Astrocyte (in vitro differentiated cells and primary cell): ENCODE measurements at regions not wholly inside any gene's neighbourhood (a gene's known extent, or its start where the extent isn't known, plus 50 kb on each side); places are given as distances from the start of the nearest gene placed in this dataset.

Source experiments
- DNase-seq: peaks from one replicate; pipeline ENCODE4 v3.0.0-alpha.2; 2010; ENCODE audit warnings: low read depth
- FAIRE-seq: peaks from 2 replicates; lab custom pipeline; 2011; peaks lifted over from hg19 to GRCh38; lab: Jason Lieb, UNC
- H2AFZ ChIP-seq: 2 replicates; pipeline ENCODE4 v1.6.0; 2012; ENCODE audit warnings: low read depth, low read length, inconsistent platforms
- H3K27ac ChIP-seq: 2 replicates; pipeline ENCODE4 v1.5.1; 2011; ENCODE audit warnings: low read depth, low read length, inconsistent platforms
- H3K27me3 ChIP-seq: 2 replicates; pipeline ENCODE4 v1.6.0; 2011; ENCODE audit warnings: low read length, inconsistent platforms; ENCODE audit not compliant: insufficient read depth
- H3K36me3 ChIP-seq: 2 replicates; pipeline ENCODE4 v1.5.1; 2011; ENCODE audit warnings: low read length, inconsistent platforms; ENCODE audit not compliant: insufficient read depth
- H3K4me1 ChIP-seq: 2 replicates; pipeline ENCODE4 v1.5.1; 2011; ENCODE audit warnings: low read length, inconsistent platforms; ENCODE audit not compliant: insufficient read depth
- H3K4me2 ChIP-seq: 2 replicates; pipeline ENCODE4 v1.6.0; 2012; ENCODE audit warnings: low read length, inconsistent platforms
- H3K4me3 ChIP-seq: 2 replicates; pipeline ENCODE4 v1.5.1; 2011; ENCODE audit warnings: low read depth, mild to moderate bottlenecking, low read length, inconsistent platforms; ENCODE audit not compliant: insufficient read depth
- H3K79me2 ChIP-seq: 2 replicates; pipeline ENCODE4 v1.6.0; 2012; ENCODE audit warnings: mild to moderate bottlenecking, low read length, inconsistent platforms; ENCODE audit not compliant: insufficient read depth
- H3K9ac ChIP-seq: 2 replicates; pipeline ENCODE4 v1.6.0; 2012; ENCODE audit warnings: mild to moderate bottlenecking, low read length, inconsistent platforms
- H3K9me3 ChIP-seq: 2 replicates; pipeline ENCODE4 v1.5.1; 2012; ENCODE audit warnings: low read depth, mild to moderate bottlenecking, low read length, inconsistent platforms; ENCODE audit not compliant: insufficient read depth
- H4K20me1 ChIP-seq: 2 replicates; pipeline ENCODE4 v1.6.0; 2012; ENCODE audit warnings: low read length, inconsistent platforms; ENCODE audit not compliant: insufficient read depth
- H3K27ac Mint-ChIP-seq: one replicate; pipeline ENCODE4 v1.8.0; 2021; ENCODE audit warnings: mild to moderate bottlenecking, mixed read lengths; ENCODE audit not compliant: unreplicated experiment
- H3K27me3 Mint-ChIP-seq: one replicate; pipeline ENCODE4 v1.8.0; 2021; ENCODE audit warnings: low read depth, mixed read lengths; ENCODE audit not compliant: unreplicated experiment
- H3K36me3 Mint-ChIP-seq: one replicate; pipeline ENCODE4 v1.8.0; 2021; ENCODE audit warnings: low read depth, mixed read lengths; ENCODE audit not compliant: unreplicated experiment
- H3K4me1 Mint-ChIP-seq: one replicate; pipeline ENCODE4 v1.8.0; 2021; ENCODE audit warnings: low read depth, mixed read lengths; ENCODE audit not compliant: unreplicated experiment
- H3K4me3 Mint-ChIP-seq: one replicate; pipeline ENCODE4 v1.8.0; 2021; ENCODE audit warnings: mild to moderate bottlenecking, moderate library complexity, mixed read lengths; ENCODE audit not compliant: unreplicated experiment
- H3K9me3 Mint-ChIP-seq: one replicate; pipeline ENCODE4 v1.8.0; 2021; ENCODE audit warnings: mild to moderate bottlenecking, mixed read lengths; ENCODE audit not compliant: unreplicated experiment
- CTCF ChIP-seq: IDR thresholded peaks from 2 replicates; pipeline ENCODE4 v1.5.1; 2011; ENCODE audit warnings: low read depth, mild to moderate bottlenecking, inconsistent platforms, low read length, moderate library complexity; ENCODE audit not compliant: insufficient read depth
- EZH2 ChIP-seq: IDR thresholded peaks from 2 replicates; pipeline ENCODE4 v1.6.1; 2012; ENCODE audit warnings: mild to moderate bottlenecking, low read length, inconsistent platforms; ENCODE audit not compliant: insufficient read depth

- no peaks in the 10 kb centered on the region for H3K36me3 Mint-ChIP-seq
These were observed 222.6 kb upstream of the CEP162 start for GRCh38 chr6:84450018-84450417.

GRCh38 chr6:84449220-84449619, 221.8 kb upstream of the CEP162 start:
- H3K27me3 Mint-ChIP-seq, result no peaks in the 10 kb centered on the region
- Histone ChIP-seq H3K9ac (no peak overlapping the region), H3K27ac (no peak overlapping the region), H3K4me2 (no peak overlapping the region), H3K27me3 (no peaks in the 10 kb centered on the region), H3K9me3 (no peaks in the 10 kb centered on the region), H3K4me3 (no peak overlapping the region), H3K36me3 (no peaks in the 10 kb centered on the region), H4K20me1 (no peaks in the 10 kb centered on the region), H3K79me2 (no peaks in the 10 kb centered on the region), H2AFZ (no peak overlapping the region), H3K4me1 (no peaks in the 10 kb centered on the region)
- no peaks in the 10 kb centered on the region for H3K9me3 Mint-ChIP-seq
- no peaks in the 10 kb centered on the region for H3K36me3 Mint-ChIP-seq
- H3K4me3 Mint-ChIP-seq, result no peak overlapping the region
- DNase-seq (no peak), FAIRE-seq (no peak)
- TF ChIP-seq CTCF (no peak), EZH2 (no peak)
- peaks cover 6% of the 10 kb centered on the region for H3K4me1 Mint-ChIP-seq
- no peak overlapping the region for H3K27ac Mint-ChIP-seq

More at GRCh38 chr6:84450018-84450417, 222.6 kb upstream of the CEP162 start:
- Histone ChIP-seq H3K79me2 (no peaks in the 10 kb centered on the region), H3K4me3 (no peak overlapping the region), H2AFZ (no peak overlapping the region), H3K4me2 (no peak overlapping the region), H3K4me1 (no peaks in the 10 kb centered on the region), H3K9me3 (no peaks in the 10 kb centered on the region), H4K20me1 (no peaks in the 10 kb centered on the region), H3K9ac (no peak overlapping the region), H3K27me3 (no peaks in the 10 kb centered on the region), H3K36me3 (no peaks in the 10 kb centered on the region), H3K27ac (no peak overlapping the region)
- Mint-ChIP-seq H3K27ac (no peak overlapping the region), H3K27me3 (no peaks in the 10 kb centered on the region), H3K4me1 (peaks cover 6% of the 10 kb centered on the region), H3K9me3 (no peaks in the 10 kb centered on the region), H3K4me3 (no peak overlapping the region)
- DNase-seq, result no peak
- no peak for FAIRE-seq
- TF ChIP-seq EZH2, result no peak
- TF ChIP-seq CTCF, result no peak

- Histone ChIP-seq H3K27me3 (no peaks in the 10 kb centered on the region), H4K20me1 (no peaks in the 10 kb centered on the region), H3K4me3 (no peak overlapping the region), H3K9ac (no peak overlapping the region), H3K27ac (no peak overlapping the region), H3K79me2 (no peaks in the 10 kb centered on the region), H3K9me3 (no peaks in the 10 kb centered on the region), H3K4me2 (no peak overlapping the region), H3K36me3 (no peaks in the 10 kb centered on the region), H2AFZ (no peak overlapping the region), H3K4me1 (no peaks in the 10 kb centered on the region)
- no peak overlapping the region for H3K27ac Mint-ChIP-seq
- peaks cover 6% of the 10 kb centered on the region for H3K4me1 Mint-ChIP-seq
- DNase-seq (no peak), FAIRE-seq (no peak)
- H3K27me3 Mint-ChIP-seq, result no peaks in the 10 kb centered on the region
- H3K9me3 Mint-ChIP-seq, result no peaks in the 10 kb centered on the region
- no peaks in the 10 kb centered on the region for H3K36me3 Mint-ChIP-seq
- TF ChIP-seq EZH2 (no peak), CTCF (no peak)
- H3K4me3 Mint-ChIP-seq, result no peak overlapping the region
These were observed 220.9 kb upstream of the CEP162 start for GRCh38 chr6:84448331-84448730.
